Activated CD8-positive, alpha-beta memory T cell treated with anti-CD3 and anti-CD28 coated beads, Interleukin-2, amount 50 U/mL, for 4 hours (primary cell): ENCODE measurements at regions not wholly inside any gene's neighbourhood (a gene's known extent, or its start where the extent isn't known, plus 50 kb on each side); places are given as distances from the start of the nearest gene placed in this dataset.

Source experiments
- DNase-seq: peaks from one replicate; pipeline ENCODE4 v3.0.0-alpha.2; 2020

DNA sequence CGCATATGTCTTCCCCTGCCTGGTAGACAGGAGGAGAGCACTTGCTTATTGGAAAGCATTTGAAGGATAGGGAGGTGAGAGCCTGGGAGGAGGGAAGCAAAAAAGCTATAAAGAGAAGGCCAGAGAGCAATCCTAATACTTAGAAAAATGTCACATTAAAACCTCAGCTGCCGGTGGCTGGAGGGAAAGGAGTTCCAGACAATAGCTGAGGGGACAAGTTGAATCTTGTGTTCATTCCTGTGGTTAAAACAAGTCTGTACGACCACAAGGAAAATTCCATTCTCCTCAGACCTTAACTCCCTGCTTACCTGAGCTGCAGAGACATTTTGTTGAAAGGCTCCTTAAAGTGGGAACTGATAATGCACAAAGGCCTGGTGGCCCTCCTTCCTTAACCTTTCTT, 218.8 kb upstream of the CAMK1G start:
- no peak for DNase-seq

DNA sequence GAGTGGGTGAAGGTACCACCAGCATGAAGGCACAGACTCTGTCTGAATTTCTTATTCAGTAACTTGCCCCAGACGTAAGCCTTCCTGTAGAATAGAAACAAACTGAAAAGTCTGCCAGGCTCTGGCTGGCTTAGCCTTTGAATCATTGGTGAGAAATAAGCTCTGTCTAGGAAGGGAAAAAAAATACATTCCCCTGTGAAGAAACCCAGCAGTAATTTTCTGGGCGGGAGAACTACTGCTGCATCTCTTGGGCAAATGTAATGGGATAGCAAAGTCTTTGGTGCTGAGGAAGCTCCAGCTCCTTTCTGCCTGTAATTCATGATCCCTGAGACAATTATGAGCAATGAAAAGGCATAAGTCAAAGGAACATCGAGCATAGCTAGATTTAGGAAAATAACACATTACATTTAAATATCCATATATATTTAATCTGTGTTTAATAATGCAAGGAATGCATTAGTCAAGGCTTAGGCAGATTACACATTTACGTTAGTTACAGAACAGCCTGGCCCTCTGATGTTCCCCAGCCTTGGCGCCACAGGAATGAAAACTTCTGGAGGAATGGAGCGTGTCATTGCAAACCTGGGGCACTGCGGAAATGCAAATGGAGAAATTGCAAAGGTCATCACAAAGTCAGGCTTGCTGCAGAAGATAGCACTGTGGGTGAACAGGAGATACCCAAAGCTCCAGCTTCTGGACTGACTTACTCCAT, 216.3 kb upstream of the CAMK1G start:
- DNase-seq = no peak

DNA sequence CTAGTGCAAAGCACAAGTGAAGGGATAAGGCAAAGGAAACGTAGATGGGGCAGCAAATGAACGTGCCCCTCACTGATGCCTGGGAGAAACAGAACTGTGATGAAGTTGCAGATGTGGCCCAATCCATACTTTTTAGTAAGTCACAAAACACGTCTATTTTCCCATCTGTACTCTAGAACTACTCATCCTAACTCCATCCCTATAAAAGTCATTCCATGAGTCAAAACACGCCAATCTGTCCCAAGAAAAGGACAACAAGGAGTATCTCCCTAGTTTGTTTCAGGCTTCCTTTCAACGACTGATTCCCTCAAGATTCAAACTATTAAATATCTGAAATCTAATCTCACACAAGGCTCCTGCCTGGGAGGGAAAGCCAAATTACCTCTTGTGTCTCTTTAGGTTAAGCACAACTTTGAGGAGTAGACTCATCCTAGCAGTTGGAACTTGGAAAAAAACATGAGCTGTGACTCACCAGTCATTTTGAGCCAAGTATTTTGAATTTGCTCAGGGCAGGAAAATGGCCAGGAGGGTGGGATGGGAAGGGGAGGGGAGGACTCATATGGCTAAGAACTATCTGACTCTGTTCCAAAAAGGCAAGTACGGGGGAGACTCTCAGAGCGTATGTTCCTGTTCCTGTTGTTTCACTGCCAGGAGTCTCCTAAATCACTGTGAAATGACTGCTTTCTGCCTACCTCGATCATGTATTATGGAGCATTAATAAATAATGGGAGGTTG, 214.5 kb upstream of the CAMK1G start:
- no peak for DNase-seq

DNA sequence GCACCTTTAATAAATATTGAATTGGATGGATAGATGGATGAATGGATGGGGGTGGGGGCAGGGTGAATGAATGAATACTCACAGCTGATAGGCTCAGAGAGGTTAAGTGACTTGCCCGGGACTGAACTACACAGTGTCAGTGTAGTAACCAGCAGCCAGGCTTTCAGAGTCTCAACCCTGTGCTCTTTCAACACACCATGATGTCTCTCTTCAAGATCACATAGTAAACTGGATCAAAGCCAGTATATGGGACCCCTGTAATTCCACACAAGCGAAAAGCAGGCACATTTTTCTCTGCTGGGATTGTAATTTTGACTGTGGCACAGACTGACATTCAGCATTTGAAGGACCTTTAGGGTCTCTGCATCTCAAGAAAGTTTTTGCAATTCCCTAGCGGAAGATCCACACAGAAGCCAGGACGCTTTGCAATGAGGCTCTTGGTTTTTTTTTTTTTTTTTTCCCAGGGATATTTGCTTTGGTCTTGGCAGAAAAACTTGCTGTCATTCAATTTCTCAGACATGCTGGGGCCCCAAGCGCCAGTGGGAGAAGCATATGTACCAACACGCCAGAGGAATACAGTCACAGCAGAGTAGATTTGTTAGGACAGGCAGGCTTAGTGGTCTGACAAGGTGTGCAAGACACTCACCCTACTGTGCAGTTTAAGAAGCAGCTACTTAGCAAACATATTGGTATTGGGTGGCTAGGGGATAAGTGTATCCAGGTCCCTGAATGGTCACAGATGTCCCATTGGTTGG, 213.1 kb upstream of the CAMK1G start:
- no peak for DNase-seq

DNA sequence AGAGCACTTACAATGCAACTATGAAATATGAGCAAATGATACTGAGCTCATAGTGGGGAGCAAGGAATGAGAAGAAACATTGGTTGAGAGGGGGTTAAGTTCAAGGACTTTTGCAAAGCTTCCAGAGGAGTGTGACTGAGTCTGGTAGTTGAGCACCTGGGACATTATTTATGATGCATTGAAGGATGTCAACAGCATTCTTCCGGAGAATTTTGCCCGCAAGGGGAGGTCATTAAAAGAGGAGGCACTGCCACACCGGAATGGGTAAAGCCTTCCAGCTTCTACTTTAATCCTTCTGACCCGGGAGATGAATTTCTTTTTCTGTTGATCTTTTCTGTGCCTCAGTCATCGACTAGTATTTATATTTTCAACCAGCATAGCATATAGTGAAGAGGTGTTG, 208.4 kb upstream of the CAMK1G start:
- no peak for DNase-seq

DNA sequence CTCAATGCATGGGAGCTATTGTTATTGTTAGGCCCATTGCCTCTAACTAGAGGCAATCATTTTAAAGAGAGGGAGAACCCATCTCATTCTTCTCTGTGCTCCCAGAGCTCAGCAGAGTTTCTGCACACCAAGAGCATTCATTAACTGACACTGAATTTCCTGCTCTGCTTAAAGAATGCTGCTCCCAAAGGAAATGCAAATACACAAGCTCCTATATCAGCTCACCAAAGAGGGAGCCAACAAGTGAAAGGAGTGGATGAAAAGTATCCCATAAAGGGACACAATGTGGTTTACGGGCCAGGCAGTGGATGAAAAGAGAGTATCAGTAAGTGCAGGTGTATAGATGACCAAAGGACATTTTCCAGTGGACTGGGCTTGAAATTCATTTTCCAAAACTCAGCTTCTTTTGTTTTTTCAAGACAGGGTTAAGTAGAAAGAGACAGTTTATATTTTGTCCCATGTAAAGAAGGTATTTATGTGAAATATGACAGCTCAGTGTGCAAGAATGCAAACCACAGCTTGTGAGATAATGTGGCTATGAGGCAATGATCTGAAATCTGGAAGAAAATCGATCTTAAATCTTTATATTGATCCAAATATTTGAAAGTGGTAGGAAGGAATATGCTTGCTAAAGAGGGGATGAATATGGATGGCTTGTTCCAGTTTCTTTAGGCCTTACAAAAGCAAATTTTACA, 207.7 kb upstream of the CAMK1G start:
- DNase-seq = no peak

DNA sequence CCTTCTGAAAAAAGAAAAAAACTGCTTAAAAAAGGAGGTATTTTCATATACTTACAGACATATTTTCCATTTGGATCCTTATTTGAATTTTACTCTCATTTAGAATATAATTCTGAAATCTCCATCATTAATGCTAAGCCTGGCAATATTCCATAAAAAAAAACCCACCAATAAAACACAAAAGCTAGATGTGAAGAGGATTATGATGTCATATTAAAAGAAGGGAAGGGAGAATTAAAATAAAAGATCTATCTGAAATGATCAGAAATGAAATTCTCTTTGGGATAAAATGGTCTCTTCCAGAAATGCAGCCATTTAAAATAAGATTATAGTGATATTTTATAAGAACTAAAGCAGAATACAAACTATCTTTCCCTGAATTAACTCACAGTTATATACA, 206.7 kb upstream of the CAMK1G start:
- no peak for DNase-seq

DNA sequence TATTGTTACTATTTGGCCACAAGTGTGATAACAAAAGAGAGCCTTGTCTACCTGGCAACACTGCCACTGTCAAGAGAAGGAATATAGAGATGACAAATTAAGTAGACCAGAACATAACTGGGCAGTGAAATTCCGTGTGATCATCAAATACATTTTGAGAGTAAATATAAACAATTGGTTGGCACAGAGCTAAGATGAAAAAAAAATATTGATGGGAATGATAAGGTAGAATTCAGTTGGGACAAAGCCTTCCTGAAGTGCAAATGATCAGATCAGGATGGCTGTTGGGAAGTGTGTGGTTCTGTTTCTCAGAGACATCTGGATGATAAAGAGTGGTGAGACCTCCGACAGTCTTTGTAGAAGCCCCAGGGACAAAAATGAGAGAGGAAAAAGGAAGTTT, 205.5 kb upstream of the CAMK1G start:
- DNase-seq = no peak

DNA sequence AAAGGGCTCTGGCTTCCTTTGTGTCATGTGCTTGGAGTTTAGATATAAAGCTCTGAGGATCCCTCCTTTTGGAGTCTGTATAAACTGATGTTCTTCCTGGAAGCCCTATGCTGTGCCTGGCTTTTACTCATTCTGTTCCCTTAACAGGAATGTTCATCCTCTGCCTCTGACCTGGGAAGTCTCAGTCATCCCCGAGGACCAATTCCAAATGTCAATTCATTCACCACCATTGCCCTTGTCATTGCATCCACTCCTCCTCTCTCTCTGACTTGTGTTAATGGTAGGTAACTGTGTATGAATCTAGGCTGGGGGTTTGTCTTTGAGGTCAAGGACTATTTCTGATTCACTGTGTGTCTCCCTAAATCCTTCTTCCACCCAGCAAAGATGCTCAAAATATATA, 204.2 kb upstream of the CAMK1G start:
- DNase-seq = no peak

DNA sequence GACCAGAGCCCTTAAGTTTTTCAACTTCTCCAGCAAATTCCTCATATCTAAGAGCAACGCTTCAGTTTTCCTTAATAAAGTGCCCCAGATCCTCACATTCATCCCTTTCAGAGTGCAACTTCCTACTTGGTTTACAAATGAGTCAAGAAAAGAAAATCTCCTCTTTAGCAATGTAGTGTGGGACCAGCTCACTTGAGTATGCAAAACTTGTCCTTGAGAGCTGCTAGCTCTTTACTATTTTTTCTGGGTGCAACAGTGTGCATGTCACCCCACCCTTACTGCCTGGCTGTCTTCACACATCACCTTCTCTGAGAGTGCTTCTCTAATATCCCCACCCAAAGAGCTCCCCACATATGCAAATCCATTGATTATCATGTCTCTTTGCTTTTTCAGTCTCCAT, 203.1 kb upstream of the CAMK1G start:
- DNase-seq = no peak

DNA sequence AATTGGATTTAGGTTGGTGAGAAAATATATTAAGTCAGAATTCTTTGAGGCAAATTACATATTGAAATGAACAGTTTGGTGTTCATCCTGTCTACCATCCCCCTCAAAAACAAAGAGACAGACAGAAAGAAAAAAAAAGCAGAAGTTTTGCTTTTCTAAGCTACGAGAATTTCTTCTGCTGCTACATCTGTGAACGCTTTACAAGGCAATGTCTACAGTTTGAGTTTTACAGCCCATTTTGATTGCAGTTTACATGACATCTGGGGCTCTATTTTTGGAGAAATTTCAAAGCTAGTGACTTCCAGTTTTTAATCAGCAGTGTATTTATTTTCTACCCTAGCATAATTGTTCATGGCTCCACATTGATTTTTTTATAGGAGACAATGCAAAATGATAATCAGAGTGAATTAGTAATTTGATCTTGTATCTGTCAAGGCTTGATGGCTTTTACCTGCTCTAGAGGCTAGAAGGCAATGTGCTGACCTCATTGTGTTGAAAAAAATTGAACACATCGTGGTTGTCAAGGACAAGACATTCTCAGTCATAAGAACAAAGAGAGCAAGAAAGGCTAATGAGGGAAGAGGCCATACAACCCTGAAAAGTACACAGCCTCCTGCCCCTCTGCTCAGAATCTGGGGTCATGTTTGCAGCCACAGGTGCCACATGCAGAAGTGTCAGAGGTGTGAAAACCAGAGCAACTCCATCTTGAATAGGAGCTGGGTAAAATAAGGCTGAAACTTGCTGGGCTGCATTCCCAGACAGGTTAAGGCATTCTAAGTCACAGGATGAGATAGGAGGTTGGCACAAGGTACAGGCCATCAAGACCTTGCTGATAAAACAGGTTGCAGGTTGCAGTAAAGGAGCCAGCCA, 201.0 kb upstream of the CAMK1G start:
- no peak for DNase-seq

DNA sequence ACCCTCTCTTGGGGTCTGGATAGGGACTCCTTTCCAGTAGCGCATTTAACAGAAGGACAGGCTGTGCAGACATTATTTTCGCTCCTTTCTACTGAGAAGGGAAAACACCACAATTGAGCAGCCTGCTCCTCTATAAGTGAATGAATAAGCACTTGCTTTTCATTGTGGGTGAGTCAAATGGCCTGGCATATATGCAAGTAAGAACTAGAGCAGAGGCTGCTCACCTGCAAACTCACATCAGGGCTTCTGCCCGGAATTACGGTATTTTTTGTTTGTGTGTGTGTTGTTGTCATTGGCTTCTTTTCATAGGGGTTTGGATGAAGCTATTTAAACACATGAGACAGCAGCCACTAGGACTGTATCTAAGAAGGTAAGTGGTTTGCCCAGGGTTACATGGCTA, 200.1 kb upstream of the CAMK1G start:
- no peak for DNase-seq

DNA sequence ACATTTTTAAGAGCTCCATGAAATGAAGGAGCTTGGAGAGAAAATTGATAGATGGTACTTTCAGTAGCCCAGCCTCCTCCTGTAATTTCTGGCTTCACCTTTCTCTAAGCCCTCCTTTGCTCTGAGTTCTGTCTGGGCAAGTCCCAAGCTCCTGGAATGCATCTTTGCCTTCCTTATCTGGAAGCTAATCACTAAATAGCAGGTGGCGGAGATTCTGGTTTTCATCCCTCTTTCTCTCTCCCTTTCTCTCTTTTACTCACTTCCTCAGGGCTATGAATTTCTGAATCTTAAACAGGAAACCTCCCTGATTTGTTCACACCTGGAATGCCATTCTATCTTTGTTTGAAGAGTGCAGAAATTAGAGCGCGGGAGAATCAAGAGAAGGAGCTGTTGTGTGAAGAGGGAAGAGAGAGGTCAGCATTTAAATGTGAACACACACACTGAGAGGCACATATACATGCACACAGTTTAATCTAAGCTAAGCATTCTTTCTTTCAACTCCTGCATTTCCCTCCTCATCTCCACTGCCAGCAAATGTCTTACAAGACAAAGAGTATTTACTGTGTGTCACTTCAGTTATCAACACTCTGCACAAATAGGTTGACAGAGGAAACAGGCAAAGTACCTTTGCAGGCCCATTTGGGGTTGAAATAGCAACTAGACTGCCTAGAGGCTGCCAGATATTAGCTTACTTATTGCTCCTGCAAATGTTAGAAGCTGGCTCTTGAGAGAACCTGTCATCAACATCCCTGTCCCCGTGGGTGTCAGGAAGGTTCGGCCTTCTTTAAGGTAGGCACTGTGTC, 199.4 kb upstream of the CAMK1G start:
- DNase-seq = no peak

DNA sequence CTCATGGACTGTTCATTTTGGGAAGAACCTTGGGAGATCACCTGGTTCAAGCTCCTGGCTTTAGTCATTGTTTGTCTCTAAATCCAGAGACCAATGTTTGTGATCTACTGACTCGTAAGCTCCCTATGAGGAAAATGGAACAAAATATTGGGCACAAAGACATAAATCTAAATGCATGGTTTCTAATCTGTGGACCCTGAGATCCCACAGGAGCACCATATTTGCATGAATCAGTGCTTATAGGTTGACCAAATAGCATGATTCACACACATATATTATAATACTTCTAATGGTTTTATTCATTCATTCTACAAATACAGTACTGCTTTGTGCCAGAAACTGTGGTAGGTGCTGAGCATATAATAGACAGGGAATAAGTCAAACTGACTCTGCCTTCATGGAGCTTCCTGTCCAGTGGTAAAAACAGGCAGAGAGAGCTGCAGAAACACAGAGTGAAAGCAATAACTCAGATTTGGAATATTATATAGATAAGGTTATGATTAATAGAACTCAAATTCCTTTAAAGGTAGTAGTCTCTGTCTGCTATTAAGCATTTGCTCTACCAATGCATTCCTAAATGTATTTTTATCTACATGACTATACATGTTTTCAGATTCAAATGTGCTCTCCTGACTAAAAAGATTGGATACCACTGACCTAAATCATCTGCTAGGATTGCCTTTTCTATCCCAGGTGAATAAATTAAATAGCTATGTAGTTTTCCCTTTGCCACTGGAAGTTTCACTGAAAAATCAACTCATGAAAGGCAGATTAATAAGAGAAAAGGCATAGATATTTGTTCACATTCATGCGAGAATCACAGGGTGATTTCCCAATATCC, 198.6 kb upstream of the CAMK1G start:
- DNase-seq = no peak

DNA sequence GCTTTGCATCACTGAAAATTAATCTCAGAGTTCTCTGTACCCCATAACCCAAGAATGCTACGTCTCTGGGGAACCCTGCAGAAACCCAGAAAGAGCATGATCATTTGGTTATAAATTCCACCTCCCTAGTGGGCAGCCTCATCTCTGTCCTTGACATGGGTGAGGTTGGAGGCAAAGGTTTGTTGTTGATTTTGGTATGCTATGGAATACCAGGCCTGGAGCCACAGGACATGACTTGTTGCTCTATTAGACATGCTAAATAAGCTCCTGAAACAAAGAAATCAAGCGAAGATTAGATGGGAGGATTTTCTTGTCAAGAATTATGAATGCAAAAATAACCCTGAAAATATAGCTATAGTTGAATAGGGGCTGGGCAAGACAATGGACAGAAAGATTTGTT, 197.4 kb upstream of the CAMK1G start:
- DNase-seq = no peak

DNA sequence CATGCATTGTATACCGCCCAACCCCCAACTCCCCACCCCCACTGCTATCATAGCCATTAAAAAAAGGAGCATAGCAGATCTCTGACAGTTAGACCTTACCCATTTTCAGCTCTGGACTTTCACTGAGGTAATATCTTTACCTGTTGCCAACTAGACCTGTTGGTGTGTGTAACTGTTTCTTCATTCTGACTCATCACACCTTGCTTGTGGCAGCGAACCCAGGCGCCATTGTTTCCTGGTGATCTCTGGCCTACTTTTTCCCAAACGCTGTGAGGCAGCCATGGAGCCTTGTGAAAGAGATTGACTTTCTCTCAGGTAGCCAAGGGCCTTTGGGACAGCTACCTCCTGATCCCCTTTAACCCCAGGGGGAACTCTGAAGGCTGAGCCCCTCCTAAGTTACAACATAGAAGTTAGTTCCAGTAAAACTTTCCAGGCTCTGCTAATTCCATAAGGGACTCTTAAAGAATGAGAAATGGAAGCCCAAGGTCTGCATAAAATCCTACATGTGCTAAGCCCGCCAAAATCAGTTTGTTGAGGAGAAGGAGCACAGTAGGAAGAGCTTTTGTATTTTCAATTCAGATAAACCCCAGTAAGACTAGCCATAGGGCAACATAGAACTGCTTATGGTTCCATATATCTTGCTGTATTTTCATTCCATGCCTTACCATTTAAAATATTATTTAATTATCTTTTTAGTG, 196.1 kb upstream of the CAMK1G start:
- DNase-seq = no peak

DNA sequence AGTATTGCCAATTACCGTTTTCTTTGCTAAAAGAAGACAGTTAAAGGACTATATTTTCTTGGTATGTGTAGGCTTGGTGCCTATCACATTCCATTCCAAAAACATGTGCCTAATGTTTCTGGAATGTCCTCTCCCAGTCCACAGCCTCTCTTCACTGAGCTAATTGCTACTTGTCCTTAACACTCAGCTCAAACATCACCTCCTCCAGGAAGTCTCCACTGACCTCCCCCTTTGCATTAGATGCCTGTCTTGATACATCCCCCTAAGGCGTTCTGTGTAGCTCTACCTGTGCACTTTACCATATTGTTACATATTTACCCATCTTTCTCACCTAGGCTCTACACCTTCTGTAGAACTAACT, 195.6 kb upstream of the CAMK1G start:
- DNase-seq = no peak

DNA sequence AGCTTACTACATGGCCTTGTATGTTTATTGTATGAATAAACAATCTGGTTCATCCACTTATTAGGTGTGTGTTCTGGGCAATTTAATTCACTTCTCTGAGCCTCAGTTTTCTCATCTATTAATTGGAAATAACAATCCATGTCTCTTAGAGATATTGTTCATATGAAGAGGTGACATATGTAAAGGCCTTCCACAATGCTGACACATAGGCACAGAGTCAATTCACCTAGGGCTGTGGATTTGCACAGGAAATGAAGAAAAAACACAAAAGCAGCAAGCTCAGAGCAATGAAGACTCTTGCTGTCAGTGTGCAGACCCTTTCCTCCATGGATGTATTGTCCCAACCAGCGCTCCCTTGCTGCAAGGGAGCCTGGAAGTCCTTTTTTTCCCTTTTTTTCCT, 195.2 kb upstream of the CAMK1G start:
- DNase-seq = no peak

DNA sequence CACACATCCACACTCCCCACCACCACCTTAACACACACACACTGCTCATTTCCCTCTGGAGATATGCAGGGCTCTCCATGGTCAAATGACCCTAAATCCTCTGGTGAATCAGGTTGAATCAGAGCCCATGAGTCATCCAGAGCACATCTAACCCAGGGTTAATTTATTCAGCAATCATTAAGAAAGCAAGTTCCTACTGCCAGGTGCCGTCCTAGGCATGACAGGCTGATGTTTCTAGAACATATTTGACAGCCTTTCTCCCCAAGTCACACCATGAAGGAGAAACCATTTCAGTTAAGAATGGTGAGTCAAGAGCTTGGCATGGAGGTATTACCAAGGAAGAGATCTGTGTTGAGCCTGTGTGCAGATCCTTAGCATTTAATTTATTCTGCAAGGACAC, 194.3 kb upstream of the CAMK1G start:
- DNase-seq = no peak

DNA sequence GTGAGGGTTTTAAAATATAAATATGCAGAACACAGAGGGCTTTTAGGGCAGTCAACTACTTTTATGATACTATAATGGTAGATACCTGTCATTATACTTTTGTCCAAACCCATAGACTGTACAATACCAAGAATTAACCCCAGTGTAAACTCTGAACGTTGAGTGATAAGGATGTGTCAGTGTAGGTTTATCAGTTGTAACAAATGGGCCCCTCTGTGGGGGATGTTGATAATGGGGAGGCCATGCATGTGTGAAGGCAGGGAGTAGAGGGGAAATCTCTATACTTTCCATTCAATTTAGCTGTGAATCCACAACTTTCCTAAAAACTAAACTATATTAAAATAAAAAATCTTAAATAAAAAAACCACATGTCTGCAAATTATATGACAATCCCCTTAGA, 193.5 kb upstream of the CAMK1G start:
- no peak for DNase-seq
